ENCODE measurements at regions not wholly inside any gene's neighbourhood (a gene's known extent, or its start where the extent isn't known, plus 50 kb on each side); places are given as distances from the start of the nearest gene placed in this dataset.

GRCh38 chr14:61645247-61645646 lies 50.1 kb upstream of the HIF1A start:
- ATAC-seq, result no peak
- intact Hi-C loops (cut with DNase I), result no loop called here

More at GRCh38 chr14:61645247-61645646, 50.1 kb upstream of the HIF1A start:
- DNase-seq, result no peak
